K562 (cell line): ENCODE measurements at regions not wholly inside any gene's neighbourhood (a gene's known extent, or its start where the extent isn't known, plus 50 kb on each side); places are given as distances from the start of the nearest gene placed in this dataset.

Source experiments
- CBX5 ChIP-seq: IDR thresholded peaks from 2 replicates; pipeline ENCODE4 v1.6.1; 2014; ENCODE audit warnings: low read depth, borderline replicate concordance
- CEBPB ChIP-seq: fragments of 450-650 bp; IDR thresholded peaks from 2 replicates; pipeline ENCODE4 v1.6.1; 2016; ENCODE audit warnings: missing genetic modification characterization, missing compliant biosample characterization
- EHMT2 ChIP-seq: fragments of 450-650 bp; IDR thresholded peaks from 2 replicates; pipeline ENCODE4 v1.6.1; 2018; ENCODE audit warnings: antibody characterized with exemption
- HIVEP1 ChIP-seq: fragments of 250-450 bp; sonication (Bioruptor Pico); IDR thresholded peaks from 2 replicates; pipeline ENCODE4 v1.4.0; 2020; ENCODE audit warnings: mild to moderate bottlenecking
- HMG20B ChIP-seq: fragments of 250-450 bp; sonication (Bioruptor Pico); IDR thresholded peaks from 2 replicates; pipeline ENCODE4 v1.5.0; 2021; ENCODE audit warnings: mild to moderate bottlenecking
- MIER1 ChIP-seq: fragments of 450-650 bp; IDR thresholded peaks from 2 replicates; pipeline ENCODE4 v1.6.1; 2016; ENCODE audit warnings: antibody characterized with exemption, mild to moderate bottlenecking, low read depth
- POLR2A ChIP-seq: fragments of 450-650 bp; conservative IDR thresholded peaks from 2 replicates; pipeline ENCODE4 v1.6.1; 2016
- PRMT5 ChIP-seq: sonication (generic); formaldehyde crosslinking; IDR thresholded peaks from 2 replicates; pipeline ENCODE4 v1.5.0; 2020; ENCODE audit warnings: missing genetic modification reagents
- TBL1XR1 ChIP-seq, 2 experiments: IDR thresholded peaks; 2 replicates each; pipeline ENCODE4 v1.6.1; 2012; ENCODE audit warnings: improper control_type of control experiment in 2 of 2, low read length in 2 of 2, mild to moderate bottlenecking in 1 of 2
- TOE1 ChIP-seq, 2 experiments: fragments of 450-650 bp in 1 of 2; sonication (generic) in 1 of 2; formaldehyde crosslinking in 1 of 2; IDR thresholded peaks; 2 replicates each; pipeline versions ENCODE4 v1.7.1 to v1.8.0; 2016 to 2022; ENCODE audit warnings: borderline replicate concordance in 2 of 2, mild to moderate bottlenecking in 2 of 2, antibody characterized with exemption in 1 of 2, inconsistent platforms in 1 of 2, low read depth in 1 of 2, missing genetic modification reagents in 1 of 2, moderate library complexity in 1 of 2
- ZNF311 ChIP-seq: fragments of 250-450 bp; sonication (Bioruptor Pico); IDR thresholded peaks from 2 replicates; pipeline ENCODE4 v1.4.0; 2020; ENCODE audit warnings: mild to moderate bottlenecking, moderate library complexity
- TF ChIP-seq, protein P1 (sequence below): fragments of 450-650 bp; IDR thresholded peaks from 2 replicates; pipeline ENCODE4 v1.6.1; 2016; ENCODE audit warnings: antibody characterized with exemption
- TF ChIP-seq, protein P2 (sequence below): fragments of 250-450 bp; sonication (Bioruptor Pico); IDR thresholded peaks from 2 replicates; pipeline ENCODE4 v1.8.0; 2022; ENCODE audit warnings: moderate library complexity, mild to moderate bottlenecking, inconsistent platforms
- TF ChIP-seq, protein P3 (sequence below), 3 experiments: fragments of 200-800 bp in 1 of 3; fragments of 250-450 bp in 1 of 3; fragments of 450-650 bp in 1 of 3; sonication (Bioruptor Pico) in 1 of 3; sonication (Bioruptor generic) in 1 of 3; formaldehyde crosslinking in 1 of 3; IDR thresholded peaks; 2 replicates each; pipeline versions ENCODE4 v1.6.1 to v1.8.0; 2016 to 2022; ENCODE audit warnings: mild to moderate bottlenecking in 2 of 3, missing genetic modification characterization in 2 of 3, missing compliant biosample characterization in 1 of 3, moderate library complexity in 1 of 3

DNA sequence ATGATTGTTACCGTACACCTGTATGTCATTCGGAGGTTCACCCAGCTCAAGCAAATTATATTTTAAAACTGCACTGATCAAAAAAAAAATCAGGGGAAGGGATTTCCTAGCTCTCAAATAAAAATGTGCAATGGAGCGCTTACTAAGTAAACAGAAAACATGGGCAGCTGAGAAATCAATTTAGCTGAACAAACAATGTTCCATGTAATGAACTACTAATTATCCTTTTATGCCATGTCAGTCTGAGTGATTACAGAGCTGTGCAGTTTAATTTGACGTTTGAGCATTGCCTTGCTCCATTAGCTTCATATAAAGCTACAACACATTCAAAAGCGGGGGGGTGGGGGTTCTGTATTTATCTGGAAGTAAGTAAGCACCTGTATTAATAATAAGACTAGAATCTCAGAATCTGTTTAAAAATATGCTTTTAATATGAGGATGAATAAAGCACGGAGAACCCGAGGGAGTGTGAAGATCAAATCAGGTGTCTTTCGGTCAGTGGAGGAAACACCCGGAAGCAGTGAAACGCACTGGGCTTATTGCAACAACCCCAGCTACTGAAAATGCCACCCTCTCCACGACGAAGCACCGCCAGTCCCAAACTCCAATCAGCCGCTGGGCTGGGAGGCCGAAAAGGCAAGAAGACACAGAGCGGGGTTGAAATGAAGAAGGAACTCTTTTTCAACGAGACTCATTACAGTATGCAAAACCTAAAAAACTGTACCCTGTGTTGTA, 196.5 kb upstream of the ATP11B start:
- no peak for TF ChIP-seq HIVEP1 (CRISPR knock-in tag)
- no peak for TF ChIP-seq TOE1 (IDR thresholded peaks at IDR 0.05; ENCODE audit: borderline replicate concordance)
- no peak for TF ChIP-seq TOE1 (CRISPR knock-in tag; IDR thresholded peaks at IDR 0.05; ENCODE audit: borderline replicate concordance, low read depth)
- TF ChIP-seq, protein P1, sequence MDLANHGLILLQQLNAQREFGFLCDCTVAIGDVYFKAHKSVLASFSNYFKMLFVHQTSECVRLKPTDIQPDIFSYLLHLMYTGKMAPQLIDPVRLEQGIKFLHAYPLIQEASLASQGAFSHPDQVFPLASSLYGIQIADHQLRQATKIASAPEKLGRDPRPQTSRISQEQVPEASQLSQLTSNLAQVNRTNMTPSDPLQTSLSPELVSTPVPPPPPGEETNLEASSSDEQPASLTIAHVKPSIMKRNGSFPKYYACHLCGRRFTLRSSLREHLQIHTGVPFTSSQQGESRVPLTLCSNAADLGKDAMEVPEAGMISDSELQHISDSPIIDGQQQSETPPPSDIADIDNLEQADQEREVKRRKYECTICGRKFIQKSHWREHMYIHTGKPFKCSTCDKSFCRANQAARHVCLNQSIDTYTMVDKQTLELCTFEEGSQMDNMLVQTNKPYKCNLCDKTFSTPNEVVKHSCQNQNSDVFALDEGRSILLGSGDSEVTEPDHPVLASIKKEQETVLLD, result no peak
- TF ChIP-seq EHMT2, result no peak
- TF ChIP-seq CBX5, result no peak
- no peak for TF ChIP-seq ZNF311 (CRISPR knock-in tag)
- TF ChIP-seq TBL1XR1 (IDR thresholded peaks at IDR 0.05; ENCODE audit: low read length in 2 of 2), result no peak
- no peak for TF ChIP-seq MIER1
- TF ChIP-seq PRMT5 (CRISPR knock-in tag), result no peak
- TF ChIP-seq, protein P2, sequence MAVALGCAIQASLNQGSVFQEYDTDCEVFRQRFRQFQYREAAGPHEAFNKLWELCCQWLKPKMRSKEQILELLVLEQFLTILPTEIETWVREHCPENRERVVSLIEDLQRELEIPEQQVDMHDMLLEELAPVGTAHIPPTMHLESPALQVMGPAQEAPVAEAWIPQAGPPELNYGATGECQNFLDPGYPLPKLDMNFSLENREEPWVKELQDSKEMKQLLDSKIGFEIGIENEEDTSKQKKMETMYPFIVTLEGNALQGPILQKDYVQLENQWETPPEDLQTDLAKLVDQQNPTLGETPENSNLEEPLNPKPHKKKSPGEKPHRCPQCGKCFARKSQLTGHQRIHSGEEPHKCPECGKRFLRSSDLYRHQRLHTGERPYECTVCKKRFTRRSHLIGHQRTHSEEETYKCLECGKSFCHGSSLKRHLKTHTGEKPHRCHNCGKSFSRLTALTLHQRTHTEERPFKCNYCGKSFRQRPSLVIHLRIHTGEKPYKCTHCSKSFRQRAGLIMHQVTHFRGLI (CRISPR knock-in tag), result no peak
- no peak for TF ChIP-seq CEBPB (tag)
- no peak for TF ChIP-seq HMG20B
- TF ChIP-seq POLR2A, result no peak
- TF ChIP-seq, protein P3, sequence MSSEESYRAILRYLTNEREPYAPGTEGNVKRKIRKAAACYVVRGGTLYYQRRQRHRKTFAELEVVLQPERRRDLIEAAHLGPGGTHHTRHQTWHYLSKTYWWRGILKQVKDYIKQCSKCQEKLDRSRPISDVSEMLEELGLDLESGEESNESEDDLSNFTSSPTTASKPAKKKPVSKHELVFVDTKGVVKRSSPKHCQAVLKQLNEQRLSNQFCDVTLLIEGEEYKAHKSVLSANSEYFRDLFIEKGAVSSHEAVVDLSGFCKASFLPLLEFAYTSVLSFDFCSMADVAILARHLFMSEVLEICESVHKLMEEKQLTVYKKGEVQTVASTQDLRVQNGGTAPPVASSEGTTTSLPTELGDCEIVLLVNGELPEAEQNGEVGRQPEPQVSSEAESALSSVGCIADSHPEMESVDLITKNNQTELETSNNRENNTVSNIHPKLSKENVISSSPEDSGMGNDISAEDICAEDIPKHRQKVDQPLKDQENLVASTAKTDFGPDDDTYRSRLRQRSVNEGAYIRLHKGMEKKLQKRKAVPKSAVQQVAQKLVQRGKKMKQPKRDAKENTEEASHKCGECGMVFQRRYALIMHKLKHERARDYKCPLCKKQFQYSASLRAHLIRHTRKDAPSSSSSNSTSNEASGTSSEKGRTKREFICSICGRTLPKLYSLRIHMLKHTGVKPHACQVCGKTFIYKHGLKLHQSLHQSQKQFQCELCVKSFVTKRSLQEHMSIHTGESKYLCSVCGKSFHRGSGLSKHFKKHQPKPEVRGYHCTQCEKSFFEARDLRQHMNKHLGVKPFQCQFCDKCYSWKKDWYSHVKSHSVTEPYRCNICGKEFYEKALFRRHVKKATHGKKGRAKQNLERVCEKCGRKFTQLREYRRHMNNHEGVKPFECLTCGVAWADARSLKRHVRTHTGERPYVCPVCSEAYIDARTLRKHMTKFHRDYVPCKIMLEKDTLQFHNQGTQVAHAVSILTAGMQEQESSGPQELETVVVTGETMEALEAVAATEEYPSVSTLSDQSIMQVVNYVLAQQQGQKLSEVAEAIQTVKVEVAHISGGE (CRISPR knock-in tag; IDR thresholded peaks at IDR 0.05), result no peak
